Pancreas (tissue), 10 donors: ENCODE measurements at regions not wholly inside any gene's neighbourhood (a gene's known extent, or its start where the extent isn't known, plus 50 kb on each side); places are given as distances from the start of the nearest gene placed in this dataset.

Source experiments
- ATAC-seq, 4 donors: fragments of 200-7000 bp; cut with Tn5 transposase; one replicate each; pipeline versions ENCODE4 v1.8.0 to v1.9.1; 2020; ENCODE audit warnings: mild to moderate bottlenecking in 4 of 4, moderate library complexity in 4 of 4
- DNase-seq, 6 donors: peaks; one replicate each; pipeline ENCODE4 v3.0.0-alpha.2; 2020
- FAIRE-seq: peaks from 2 replicates; lab custom pipeline; 2012; peaks lifted over from hg19 to GRCh38; lab: Jason Lieb, UNC
- H3K27ac ChIP-seq, 4 donors: fragments of 200-600 bp; sonication (generic); 1 replicate in 3 of 4; 2 replicates in 1 of 4; pipeline versions ENCODE4 v1.5.0 to v1.8.0; 2020
- H3K27me3 ChIP-seq, 4 donors: fragments of 200-600 bp; one replicate each; pipeline ENCODE4 v1.8.0; 2021
- H3K36me3 ChIP-seq, 3 donors: fragments of 200-600 bp; sonication (generic) in 1 of 3; one replicate each; pipeline versions ENCODE4 v1.5.0 to v1.8.0; 2020 to 2021
- H3K4me1 ChIP-seq, 3 donors: fragments of 200-600 bp; one replicate each; pipeline ENCODE4 v1.8.0; 2021
- H3K4me3 ChIP-seq, 4 donors: fragments of 200-600 bp; sonication (generic) in 2 of 4; one replicate each; pipeline versions ENCODE4 v1.5.0 to v1.8.0; 2020 to 2021
- H3K9me3 ChIP-seq, 4 donors: fragments of 200-600 bp; one replicate each; pipeline ENCODE4 v1.8.0; 2021
- WGBS, 2 donors: extraction: QIAGEN DNeasy Blood & Tissue Kit; methylation state at CpG; one replicate each; pipeline ENCODE4 v1.1.7; 2013; 5-methylcytosine and 5-hydroxymethylcytosine counted together
- intact Hi-C, 3 donors: fragments of 100-400 bp; cut with DNase I; formaldehyde crosslinking; loops; one replicate each; pipeline versions ENCODE4 v1.11.1 to v1.14.2; 2022
- TF ChIP-seq, protein P1 (sequence below), 4 donors: fragments of 200-600 bp; sonication (generic) in 3 of 4; IDR thresholded peaks; one replicate each; pipeline versions ENCODE4 v1.5.0 to v1.8.0; 2021; ENCODE audit warnings: antibody characterized with exemption in 4 of 4
- donor health status: healthy with polysubstance abuse.
- donor health status: DM: no; HTN: no; CAD: no; lungs with moderate emphysema.
- donor health status: DM: no; HTN: no; CAD: no.
- donor health status: control.
- donor health status: control.
- donor health status: Bipolar disorder and iron deficiency.
- donor health status: DM: yes; HTN: yes; CAD: no.
- donor health status: DM: no; HTN: no; CAD: no.
- donor health status: DM: no; HTN: no; CAD: no.
- donor health status: DM: yes; HTN: yes; CAD: no.

DNA sequence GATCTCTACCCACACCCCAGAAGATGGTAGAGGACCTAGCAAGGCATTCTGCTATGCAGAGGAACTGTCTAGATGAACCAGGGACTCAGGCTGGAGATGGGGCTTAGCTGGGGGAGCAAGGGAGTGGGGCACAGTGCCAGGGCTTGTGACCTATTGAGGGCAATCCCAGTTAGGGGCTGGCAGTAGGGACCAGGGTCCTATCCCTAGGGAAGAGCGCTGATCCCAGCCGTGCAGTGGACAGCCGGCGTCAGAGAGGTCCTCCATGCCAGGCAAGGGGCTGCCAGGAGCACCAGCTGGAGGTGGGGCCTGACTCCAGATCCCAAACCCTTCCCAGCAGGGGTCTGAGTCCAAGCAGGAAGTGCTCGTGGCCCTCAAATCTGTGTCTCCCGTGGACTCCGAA, 52.7 kb upstream of the NEURL1B start:
- DNase-seq (peak in 1 of 6 donors; percentile 40), ATAC-seq (no peak), FAIRE-seq (no peak)
- no peaks in the 10 kb centered on the region for H3K27me3 ChIP-seq
- H3K4me1 ChIP-seq = no peaks in the 10 kb centered on the region
- no peak overlapping the region for H3K4me3 ChIP-seq
- TF ChIP-seq, protein P1, sequence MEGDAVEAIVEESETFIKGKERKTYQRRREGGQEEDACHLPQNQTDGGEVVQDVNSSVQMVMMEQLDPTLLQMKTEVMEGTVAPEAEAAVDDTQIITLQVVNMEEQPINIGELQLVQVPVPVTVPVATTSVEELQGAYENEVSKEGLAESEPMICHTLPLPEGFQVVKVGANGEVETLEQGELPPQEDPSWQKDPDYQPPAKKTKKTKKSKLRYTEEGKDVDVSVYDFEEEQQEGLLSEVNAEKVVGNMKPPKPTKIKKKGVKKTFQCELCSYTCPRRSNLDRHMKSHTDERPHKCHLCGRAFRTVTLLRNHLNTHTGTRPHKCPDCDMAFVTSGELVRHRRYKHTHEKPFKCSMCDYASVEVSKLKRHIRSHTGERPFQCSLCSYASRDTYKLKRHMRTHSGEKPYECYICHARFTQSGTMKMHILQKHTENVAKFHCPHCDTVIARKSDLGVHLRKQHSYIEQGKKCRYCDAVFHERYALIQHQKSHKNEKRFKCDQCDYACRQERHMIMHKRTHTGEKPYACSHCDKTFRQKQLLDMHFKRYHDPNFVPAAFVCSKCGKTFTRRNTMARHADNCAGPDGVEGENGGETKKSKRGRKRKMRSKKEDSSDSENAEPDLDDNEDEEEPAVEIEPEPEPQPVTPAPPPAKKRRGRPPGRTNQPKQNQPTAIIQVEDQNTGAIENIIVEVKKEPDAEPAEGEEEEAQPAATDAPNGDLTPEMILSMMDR (IDR thresholded peaks at IDR 0.05) = no peak
- H3K36me3 ChIP-seq = no peaks in the 10 kb centered on the region
- 81 to 85% methylated on average over 7 of the region's 7 CpGs for WGBS, 2 donors
- no peak overlapping the region for H3K27ac ChIP-seq
- no peaks in the 10 kb centered on the region for H3K9me3 ChIP-seq
- intact Hi-C loops = no loop called here

DNA sequence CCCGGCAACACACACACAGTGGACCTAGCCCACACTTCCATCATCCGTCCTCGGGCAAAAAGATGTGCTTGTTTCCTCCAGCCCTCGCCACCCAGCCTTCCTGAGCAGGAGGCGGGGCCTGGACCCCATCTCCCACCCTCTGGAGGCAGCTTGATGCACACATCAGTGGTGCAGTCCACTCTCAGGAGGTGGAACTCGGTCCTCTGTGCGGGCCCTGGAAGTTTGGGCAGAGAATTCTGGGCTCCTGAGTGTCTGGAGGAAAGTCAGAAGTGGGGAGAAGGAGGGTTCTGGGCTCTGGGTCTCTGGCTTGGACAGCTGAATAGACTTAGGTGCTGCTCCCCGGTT, 54.0 kb upstream of the NEURL1B start:
- TF ChIP-seq, protein P1 (IDR thresholded peaks at IDR 0.05) = no peak
- H3K4me3 ChIP-seq = no peak overlapping the region
- no peak overlapping the region for H3K27ac ChIP-seq
- no peaks in the 10 kb centered on the region for H3K36me3 ChIP-seq
- no peaks in the 10 kb centered on the region for H3K4me1 ChIP-seq
- 83 to 85% methylated on average over 6 to 8 of the region's 8 CpGs for WGBS, 2 donors
- intact Hi-C loops = no loop called here
- FAIRE-seq (no peak), ATAC-seq (no peak), DNase-seq (peak in 1 of 6 donors; percentile 44)
- no peaks in the 10 kb centered on the region for H3K9me3 ChIP-seq
- H3K27me3 ChIP-seq = no peaks in the 10 kb centered on the region

DNA sequence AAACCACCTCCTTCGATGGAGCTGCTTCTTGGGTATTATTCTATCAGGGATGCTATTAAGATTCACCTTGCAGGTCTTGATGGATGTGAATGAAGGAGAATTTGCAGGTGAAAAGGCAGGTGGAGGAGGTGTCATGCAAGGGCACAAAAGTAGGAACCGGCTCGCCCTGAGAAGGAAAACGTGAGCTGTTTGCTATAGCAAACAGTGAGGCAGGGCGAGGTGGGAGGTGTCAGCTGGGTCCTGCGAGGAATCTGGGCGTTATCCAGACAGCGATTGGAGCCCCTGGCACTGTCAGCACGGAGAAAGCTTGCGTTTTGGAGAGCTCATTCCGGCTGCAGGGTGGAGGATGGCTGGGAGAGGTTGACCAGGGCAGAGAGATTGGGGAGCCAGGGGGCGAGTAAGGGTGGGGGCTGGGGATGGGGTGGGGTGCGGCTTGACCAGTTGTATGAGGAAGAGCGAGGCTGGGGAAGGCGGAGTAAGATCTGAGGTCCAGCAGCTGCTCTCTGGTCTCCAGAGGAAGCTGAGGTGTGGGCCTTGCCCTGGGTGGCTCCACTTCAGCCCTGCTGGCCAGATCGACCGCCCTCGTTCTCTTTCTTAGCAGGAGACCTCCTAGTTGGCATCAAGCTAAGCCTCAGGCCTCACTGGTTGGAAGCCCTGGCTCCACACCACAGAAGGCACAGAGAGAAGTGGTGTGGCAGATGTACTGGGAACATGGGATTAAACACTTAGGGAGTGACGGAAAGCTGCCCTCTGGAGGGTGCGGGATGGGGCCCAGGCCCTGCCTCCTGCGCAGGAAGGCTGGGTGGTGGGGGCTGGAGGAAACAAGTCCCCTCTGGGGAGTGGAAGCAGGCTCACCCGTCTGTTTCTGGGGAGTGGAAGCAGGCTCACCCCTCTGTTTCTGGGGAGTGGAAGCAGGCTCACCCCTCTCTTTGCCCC, 54.7 kb upstream of the NEURL1B start:
- WGBS, 2 donors = 55 to 56% methylated on average over 22 of the region's 22 CpGs
- DNase-seq (no peak), ATAC-seq (no peak)

DNA sequence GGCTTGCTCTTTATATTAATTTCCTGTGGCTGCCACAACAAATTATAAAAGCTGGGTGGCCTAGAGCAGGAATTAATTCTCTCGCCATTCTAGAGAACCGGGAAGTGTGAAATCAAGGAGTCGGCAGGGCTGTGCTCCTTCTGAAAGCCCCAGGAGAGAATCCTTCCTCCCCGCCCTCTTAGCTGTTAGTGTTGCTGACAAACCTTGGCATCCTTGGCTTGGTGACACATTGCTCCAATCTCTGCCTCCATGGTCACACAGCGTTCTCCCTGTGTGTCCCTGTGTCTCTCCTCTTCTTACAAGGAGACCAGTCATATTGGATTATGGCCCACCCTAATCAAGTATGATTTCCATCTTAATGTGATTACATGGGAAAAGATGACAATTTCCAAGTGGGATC, 55.9 kb upstream of the NEURL1B start:
- TF ChIP-seq, protein P1 (IDR thresholded peaks at IDR 0.05) = no peak
- H3K4me3 ChIP-seq = no peak overlapping the region
- DNase-seq = no peak
- no peaks in the 10 kb centered on the region for H3K36me3 ChIP-seq
- H3K27me3 ChIP-seq = no peaks in the 10 kb centered on the region
- no peak overlapping the region for H3K27ac ChIP-seq
- intact Hi-C loops = no loop called here
- 73 to 81% methylated on average over 5 of the region's 5 CpGs for WGBS, 2 donors
- no peaks in the 10 kb centered on the region for H3K4me1 ChIP-seq
- FAIRE-seq = no peak
- ATAC-seq = no peak
- H3K9me3 ChIP-seq = no peaks in the 10 kb centered on the region

More for the DNA sequence above, 54.7 kb upstream of the NEURL1B start:
- Histone ChIP-seq H3K9me3 (no peaks in the 10 kb centered on the region), H3K27me3 (no peaks in the 10 kb centered on the region), H3K36me3 (no peaks in the 10 kb centered on the region), H3K4me1 (no peaks in the 10 kb centered on the region), H3K4me3 (no peak overlapping the region), H3K27ac (no peak overlapping the region)
- TF ChIP-seq, protein P1 (IDR thresholded peaks at IDR 0.05) = no peak
- intact Hi-C loops = no loop called here
- FAIRE-seq = no peak

DNA sequence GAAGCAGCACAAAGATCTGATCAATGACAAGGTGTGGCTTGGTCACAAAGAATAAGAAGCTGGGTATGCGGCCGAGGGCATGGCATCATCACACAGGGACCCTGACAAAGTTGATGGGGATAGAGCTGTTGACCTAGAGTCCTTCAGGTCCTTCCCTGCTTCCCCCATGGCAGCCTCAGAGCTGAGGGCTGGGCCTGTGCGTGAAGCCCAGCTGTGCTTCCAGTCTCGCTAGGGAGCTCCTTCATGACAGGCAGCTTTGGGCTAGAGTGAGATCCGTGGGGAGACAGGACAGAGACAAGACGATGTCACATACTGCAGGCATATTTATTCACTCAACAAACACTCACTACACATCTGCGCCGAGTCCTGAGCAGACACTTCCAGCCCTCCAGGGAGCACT, 56.4 kb upstream of the NEURL1B start:
- intact Hi-C loops = no loop called here
- FAIRE-seq (no peak), DNase-seq (no peak), ATAC-seq (no peak)
- Histone ChIP-seq H3K36me3 (no peaks in the 10 kb centered on the region), H3K27ac (peak overlapping the region in 1 of 4 donors; percentile 12), H3K9me3 (no peaks in the 10 kb centered on the region), H3K4me3 (no peak overlapping the region), H3K4me1 (no peaks in the 10 kb centered on the region), H3K27me3 (no peaks in the 10 kb centered on the region)
- WGBS, 2 donors = 75 to 79% methylated on average over 8 of the region's 8 CpGs
- TF ChIP-seq, protein P1 (IDR thresholded peaks at IDR 0.05) = no peak
